Keratinocyte (primary cell): ENCODE measurements at regions not wholly inside any gene's neighbourhood (a gene's known extent, or its start where the extent isn't known, plus 50 kb on each side); places are given as distances from the start of the nearest gene placed in this dataset.

Experiments used
- EZH2 ChIP-seq: IDR thresholded peaks from one replicate; pipeline ENCODE4 v1.6.1; 2012; ENCODE audit warnings: inconsistent platforms, mild to moderate bottlenecking, low read length, moderate library complexity
- TF ChIP-seq, protein P1 (sequence below), 3 experiments: IDR thresholded peaks in 1 of 3; conservative IDR thresholded peaks in 1 of 3; optimal IDR thresholded peaks in 1 of 3; 2 replicates in 2 of 3; 3 replicates in 1 of 3; pipeline versions ENCODE3 to v1.5.1; 2011; ENCODE audit warnings: low read length in 3 of 3, mild to moderate bottlenecking in 3 of 3, moderate library complexity in 2 of 3, control low read depth in 1 of 3, inconsistent platforms in 1 of 3; ENCODE audit not compliant: insufficient read depth in 2 of 3; ENCODE audit errors: extremely low read depth in 1 of 3

DNA sequence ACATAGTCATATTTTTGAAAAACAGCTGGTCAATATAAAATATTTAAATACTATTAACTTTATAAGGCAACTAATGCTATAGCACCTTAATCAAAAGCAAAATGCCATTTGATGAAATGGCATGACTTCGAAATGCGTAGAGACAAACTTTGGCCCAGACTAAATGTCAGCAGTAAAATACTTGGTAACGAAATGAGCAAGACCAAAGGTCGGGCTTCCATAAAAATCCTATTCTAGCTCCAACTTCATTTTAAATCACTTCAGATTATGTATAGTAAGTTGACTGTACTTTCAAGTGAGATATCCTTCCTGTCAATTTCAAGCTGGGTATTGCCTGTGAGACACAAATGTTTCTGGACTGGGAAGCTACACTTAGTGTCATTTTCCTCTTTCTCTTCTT is 805.4 kb upstream of the ZNF608 start:
- TF ChIP-seq, protein P1, sequence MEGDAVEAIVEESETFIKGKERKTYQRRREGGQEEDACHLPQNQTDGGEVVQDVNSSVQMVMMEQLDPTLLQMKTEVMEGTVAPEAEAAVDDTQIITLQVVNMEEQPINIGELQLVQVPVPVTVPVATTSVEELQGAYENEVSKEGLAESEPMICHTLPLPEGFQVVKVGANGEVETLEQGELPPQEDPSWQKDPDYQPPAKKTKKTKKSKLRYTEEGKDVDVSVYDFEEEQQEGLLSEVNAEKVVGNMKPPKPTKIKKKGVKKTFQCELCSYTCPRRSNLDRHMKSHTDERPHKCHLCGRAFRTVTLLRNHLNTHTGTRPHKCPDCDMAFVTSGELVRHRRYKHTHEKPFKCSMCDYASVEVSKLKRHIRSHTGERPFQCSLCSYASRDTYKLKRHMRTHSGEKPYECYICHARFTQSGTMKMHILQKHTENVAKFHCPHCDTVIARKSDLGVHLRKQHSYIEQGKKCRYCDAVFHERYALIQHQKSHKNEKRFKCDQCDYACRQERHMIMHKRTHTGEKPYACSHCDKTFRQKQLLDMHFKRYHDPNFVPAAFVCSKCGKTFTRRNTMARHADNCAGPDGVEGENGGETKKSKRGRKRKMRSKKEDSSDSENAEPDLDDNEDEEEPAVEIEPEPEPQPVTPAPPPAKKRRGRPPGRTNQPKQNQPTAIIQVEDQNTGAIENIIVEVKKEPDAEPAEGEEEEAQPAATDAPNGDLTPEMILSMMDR (optimal IDR thresholded peaks at IDR 0.05 in 1 of 3, IDR thresholded peaks at IDR 0.05 in 1 of 3, conservative IDR thresholded peaks at IDR 0.05 in 1 of 3; ENCODE audit: extremely low read depth in 1 of 3, insufficient read depth in 2 of 3, low read length in 3 of 3): no peak
- TF ChIP-seq EZH2: no peak
